ENCODE measurements at regions not wholly inside any gene's neighbourhood (a gene's known extent, or its start where the extent isn't known, plus 50 kb on each side); places are given as distances from the start of the nearest gene placed in this dataset.

DNA sequence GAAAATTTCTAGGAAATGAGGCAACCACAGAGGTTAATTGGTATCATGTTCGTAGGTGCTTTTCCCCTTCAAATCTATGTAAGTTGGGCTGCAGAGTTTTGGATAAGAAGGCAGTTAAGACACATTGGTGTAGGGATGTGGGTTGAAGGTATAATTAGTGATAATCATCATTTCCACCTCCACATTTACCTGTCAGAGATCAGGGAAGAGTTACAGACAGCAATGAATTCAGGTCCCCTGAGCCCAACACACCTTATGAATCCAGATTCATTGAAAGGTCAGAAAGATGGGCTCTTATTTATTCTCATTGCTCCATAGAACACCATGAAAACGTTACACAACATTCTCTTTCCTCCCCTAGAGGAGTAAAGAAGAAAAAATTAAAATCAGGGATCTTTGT is 308.7 kb downstream of the C11orf87 start:
- TF ChIP-seq, protein P1, sequence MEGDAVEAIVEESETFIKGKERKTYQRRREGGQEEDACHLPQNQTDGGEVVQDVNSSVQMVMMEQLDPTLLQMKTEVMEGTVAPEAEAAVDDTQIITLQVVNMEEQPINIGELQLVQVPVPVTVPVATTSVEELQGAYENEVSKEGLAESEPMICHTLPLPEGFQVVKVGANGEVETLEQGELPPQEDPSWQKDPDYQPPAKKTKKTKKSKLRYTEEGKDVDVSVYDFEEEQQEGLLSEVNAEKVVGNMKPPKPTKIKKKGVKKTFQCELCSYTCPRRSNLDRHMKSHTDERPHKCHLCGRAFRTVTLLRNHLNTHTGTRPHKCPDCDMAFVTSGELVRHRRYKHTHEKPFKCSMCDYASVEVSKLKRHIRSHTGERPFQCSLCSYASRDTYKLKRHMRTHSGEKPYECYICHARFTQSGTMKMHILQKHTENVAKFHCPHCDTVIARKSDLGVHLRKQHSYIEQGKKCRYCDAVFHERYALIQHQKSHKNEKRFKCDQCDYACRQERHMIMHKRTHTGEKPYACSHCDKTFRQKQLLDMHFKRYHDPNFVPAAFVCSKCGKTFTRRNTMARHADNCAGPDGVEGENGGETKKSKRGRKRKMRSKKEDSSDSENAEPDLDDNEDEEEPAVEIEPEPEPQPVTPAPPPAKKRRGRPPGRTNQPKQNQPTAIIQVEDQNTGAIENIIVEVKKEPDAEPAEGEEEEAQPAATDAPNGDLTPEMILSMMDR (IDR thresholded peaks at IDR 0.05; ENCODE audit: insufficient read depth, low read depth, low read length): no peak
- no peak for TF ChIP-seq EZH2 (IDR thresholded peaks at IDR 0.05; ENCODE audit: insufficient read depth, low read length)
